Neural progenitor cell (in vitro differentiated cells): ENCODE measurements at regions not wholly inside any gene's neighbourhood (a gene's known extent, or its start where the extent isn't known, plus 50 kb on each side); places are given as distances from the start of the nearest gene placed in this dataset.
"Not testable (repeated sequence)": the region's sequence is repeated elsewhere in the genome, so short reads cannot be mapped to it uniquely, and the experiment has no call there.

Experiments
- DNase-seq: peaks from one replicate; pipeline ENCODE4 v3.0.0-alpha.2; 2016; ENCODE audit warnings: low spot score
- H2AFZ ChIP-seq: fragments of 200-600 bp; sonication (generic); replicated peaks from 2 replicates; pipeline ENCODE4 v1.6.1; 2016; ENCODE audit warnings: antibody characterized with exemption
- H3F3A ChIP-seq: fragments of 200-600 bp; sonication (generic); 2 replicates; pipeline ENCODE4 v1.6.1; 2016; ENCODE audit warnings: antibody characterized with exemption, low read depth
- H3K27ac ChIP-seq: fragments of 200-600 bp; sonication (generic); 2 replicates; pipeline ENCODE4 v1.5.1; 2016; ENCODE audit warnings: mild to moderate bottlenecking
- H3K27me3 ChIP-seq: fragments of 200-600 bp; sonication (generic); 2 replicates; pipeline ENCODE4 v1.6.1; 2016; ENCODE audit warnings: mild to moderate bottlenecking, moderate library complexity
- H3K36me3 ChIP-seq: fragments of 200-600 bp; sonication (generic); 2 replicates; pipeline ENCODE4 v1.5.1; 2016
- H3K4me1 ChIP-seq: fragments of 200-600 bp; sonication (generic); 2 replicates; pipeline ENCODE4 v1.6.1; 2016; ENCODE audit warnings: mixed run types
- H3K4me2 ChIP-seq: fragments of 200-600 bp; sonication (generic); 2 replicates; pipeline ENCODE4 v1.6.1; 2016
- H3K4me3 ChIP-seq: fragments of 200-600 bp; sonication (generic); 2 replicates; pipeline ENCODE4 v1.5.1; 2016
- H3K79me2 ChIP-seq: fragments of 200-600 bp; sonication (generic); 2 replicates; pipeline ENCODE4 v1.6.1; 2016; ENCODE audit warnings: low read depth
- H3K9ac ChIP-seq: fragments of 200-600 bp; sonication (generic); 2 replicates; pipeline ENCODE4 v1.6.1; 2016
- H3K9me3 ChIP-seq: fragments of 200-600 bp; sonication (generic); 2 replicates; pipeline ENCODE4 v1.5.1; 2016; ENCODE audit warnings: low read depth
- H4K20me1 ChIP-seq: fragments of 200-600 bp; sonication (generic); 2 replicates; pipeline ENCODE4 v1.6.1; 2016; ENCODE audit warnings: low read depth
- H3K27ac Mint-ChIP-seq: 3 replicates; pipeline ENCODE4 v1.8.0; 2021; ENCODE audit warnings: mixed read lengths
- H3K27me3 Mint-ChIP-seq: 2 replicates; pipeline ENCODE4 v1.8.0; 2022; ENCODE audit warnings: low read depth, mild to moderate bottlenecking, inconsistent platforms, moderate library complexity, mixed read lengths; ENCODE audit not compliant: insufficient read depth
- H3K36me3 Mint-ChIP-seq: 3 replicates; pipeline ENCODE4 v1.8.0; 2021; ENCODE audit warnings: mixed read lengths
- H3K4me1 Mint-ChIP-seq: 3 replicates; pipeline ENCODE4 v1.8.0; 2021; ENCODE audit warnings: mixed read lengths
- H3K4me3 Mint-ChIP-seq: 3 replicates; pipeline ENCODE4 v1.8.0; 2021; ENCODE audit warnings: mild to moderate bottlenecking, moderate library complexity, mixed read lengths
- H3K9me3 Mint-ChIP-seq: 3 replicates; pipeline ENCODE4 v1.8.0; 2020; ENCODE audit warnings: mixed read lengths
- EZH2 ChIP-seq: fragments of 200-600 bp; sonication (generic); IDR thresholded peaks from 2 replicates; pipeline ENCODE4 v1.6.1; 2017; ENCODE audit warnings: antibody characterized with exemption, mild to moderate bottlenecking, moderate library complexity
- EZH2phosphoT487 ChIP-seq: fragments of 200-600 bp; sonication (generic); IDR thresholded peaks from 2 replicates; pipeline ENCODE4 v1.6.1; 2017; ENCODE audit warnings: antibody characterized with exemption
- TF ChIP-seq, protein P1 (sequence below): fragments of 200-600 bp; sonication (generic); IDR thresholded peaks from 2 replicates; pipeline ENCODE4 v1.5.1; 2017; ENCODE audit warnings: antibody characterized with exemption, mild to moderate bottlenecking

DNA sequence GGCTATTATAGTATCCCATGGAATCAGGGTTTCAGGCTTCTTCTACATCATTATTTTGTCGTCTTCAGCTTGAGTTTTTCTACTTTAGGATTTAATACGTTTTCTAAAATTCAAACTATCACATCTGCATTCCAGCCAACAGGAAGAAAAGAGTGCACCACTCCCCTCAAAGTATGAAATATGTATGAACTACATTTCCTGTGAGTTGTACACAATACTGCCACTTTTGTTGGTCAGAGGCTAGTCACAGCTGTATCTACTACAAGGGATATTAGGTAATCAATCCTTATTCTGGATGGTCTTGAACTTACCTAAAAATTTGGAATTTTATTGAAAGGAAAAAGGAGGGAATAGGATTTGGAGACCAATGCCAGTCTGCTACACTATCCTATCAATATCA, 235.6 kb upstream of the TBX18 start:
- Mint-ChIP-seq H3K27me3 (peaks cover 6% of the 10 kb centered on the region), H3K4me3 (no peak overlapping the region), H3K9me3 (no peaks in the 10 kb centered on the region), H3K4me1 (no peaks in the 10 kb centered on the region), H3K27ac (no peak overlapping the region), H3K36me3 (no peaks in the 10 kb centered on the region)
- H3K4me3 ChIP-seq, result no peak overlapping the region
- no peak overlapping the region for H3K4me2 ChIP-seq
- no peaks in the 10 kb centered on the region for H3K4me1 ChIP-seq
- no peaks in the 10 kb centered on the region for H3F3A ChIP-seq
- no peaks in the 10 kb centered on the region for H3K79me2 ChIP-seq
- no peak for DNase-seq
- no peak overlapping the region for H3K27ac ChIP-seq
- H3K27me3 ChIP-seq, result no peaks in the 10 kb centered on the region
- no peaks in the 10 kb centered on the region for H3K9me3 ChIP-seq
- H2AFZ ChIP-seq, result no peak overlapping the region
- TF ChIP-seq EZH2, result no peak
- no peak for TF ChIP-seq EZH2phosphoT487
- TF ChIP-seq, protein P1, sequence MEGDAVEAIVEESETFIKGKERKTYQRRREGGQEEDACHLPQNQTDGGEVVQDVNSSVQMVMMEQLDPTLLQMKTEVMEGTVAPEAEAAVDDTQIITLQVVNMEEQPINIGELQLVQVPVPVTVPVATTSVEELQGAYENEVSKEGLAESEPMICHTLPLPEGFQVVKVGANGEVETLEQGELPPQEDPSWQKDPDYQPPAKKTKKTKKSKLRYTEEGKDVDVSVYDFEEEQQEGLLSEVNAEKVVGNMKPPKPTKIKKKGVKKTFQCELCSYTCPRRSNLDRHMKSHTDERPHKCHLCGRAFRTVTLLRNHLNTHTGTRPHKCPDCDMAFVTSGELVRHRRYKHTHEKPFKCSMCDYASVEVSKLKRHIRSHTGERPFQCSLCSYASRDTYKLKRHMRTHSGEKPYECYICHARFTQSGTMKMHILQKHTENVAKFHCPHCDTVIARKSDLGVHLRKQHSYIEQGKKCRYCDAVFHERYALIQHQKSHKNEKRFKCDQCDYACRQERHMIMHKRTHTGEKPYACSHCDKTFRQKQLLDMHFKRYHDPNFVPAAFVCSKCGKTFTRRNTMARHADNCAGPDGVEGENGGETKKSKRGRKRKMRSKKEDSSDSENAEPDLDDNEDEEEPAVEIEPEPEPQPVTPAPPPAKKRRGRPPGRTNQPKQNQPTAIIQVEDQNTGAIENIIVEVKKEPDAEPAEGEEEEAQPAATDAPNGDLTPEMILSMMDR, result no peak
- H4K20me1 ChIP-seq, result no peaks in the 10 kb centered on the region
- no peak overlapping the region for H3K9ac ChIP-seq
- H3K36me3 ChIP-seq, result no peaks in the 10 kb centered on the region

DNA sequence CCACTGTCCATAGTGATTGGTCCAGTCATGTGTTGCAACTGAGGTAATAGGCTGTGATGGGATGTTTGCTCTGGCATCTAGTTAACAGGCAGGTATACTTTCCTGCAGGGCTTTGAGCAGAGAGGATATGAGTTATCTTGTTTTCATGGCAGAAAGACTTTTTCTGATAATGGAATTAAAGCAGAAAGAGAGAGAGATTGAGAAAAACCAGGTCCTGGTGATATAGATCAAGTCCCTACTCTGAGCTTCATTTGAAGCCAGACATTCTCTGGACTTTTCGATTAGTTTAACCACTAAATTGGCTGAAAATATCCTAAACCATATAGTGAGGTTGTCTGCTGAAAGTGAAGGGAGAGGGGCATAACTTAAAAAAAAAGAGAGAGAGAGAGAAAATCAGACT, 233.8 kb upstream of the TBX18 start:
- Histone ChIP-seq H3K27ac (no peak overlapping the region), H3K9me3 (no peaks in the 10 kb centered on the region), H2AFZ (no peak overlapping the region), H3F3A (no peaks in the 10 kb centered on the region), H3K4me2 (no peak overlapping the region), H3K4me3 (no peak overlapping the region), H3K27me3 (no peaks in the 10 kb centered on the region), H4K20me1 (no peaks in the 10 kb centered on the region), H3K79me2 (no peaks in the 10 kb centered on the region), H3K36me3 (no peaks in the 10 kb centered on the region), H3K9ac (no peak overlapping the region), H3K4me1 (no peaks in the 10 kb centered on the region)
- Mint-ChIP-seq H3K36me3 (no peaks in the 10 kb centered on the region), H3K4me1 (no peaks in the 10 kb centered on the region), H3K9me3 (no peaks in the 10 kb centered on the region), H3K27ac (no peak overlapping the region), H3K4me3 (no peak overlapping the region), H3K27me3 (peaks cover 6% of the 10 kb centered on the region)
- TF ChIP-seq EZH2phosphoT487 (no peak), EZH2 (no peak)
- TF ChIP-seq, protein P1, result no peak
- no peak for DNase-seq

DNA sequence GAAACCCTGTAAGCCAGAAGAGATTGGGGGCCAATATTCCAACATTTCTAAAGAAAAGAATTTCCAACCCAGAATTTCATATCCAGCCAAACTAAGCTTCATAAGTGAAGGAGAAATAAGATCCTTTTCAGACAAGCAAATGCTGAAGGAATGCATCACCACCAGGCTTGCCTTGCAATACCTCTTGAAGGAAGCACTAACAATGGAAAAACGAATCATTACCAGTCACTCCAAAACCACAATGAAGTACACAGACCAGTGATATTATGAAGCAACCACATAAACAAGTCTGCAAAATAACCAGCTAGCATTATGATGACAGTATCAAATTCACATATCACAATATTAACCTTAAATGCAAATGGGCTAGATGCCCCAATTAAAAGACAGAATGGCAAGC, 224.4 kb upstream of the TBX18 start:
- not testable (repeated sequence) for H3K36me3 Mint-ChIP-seq, H3K79me2 ChIP-seq, H3K9me3 Mint-ChIP-seq, H3K27me3 Mint-ChIP-seq, H3K27ac ChIP-seq, H4K20me1 ChIP-seq, H3K4me3 Mint-ChIP-seq, H3F3A ChIP-seq, H3K27ac Mint-ChIP-seq, DNase-seq, H3K9ac ChIP-seq, H3K4me1 ChIP-seq, H3K27me3 ChIP-seq, H3K4me2 ChIP-seq, H2AFZ ChIP-seq, H3K9me3 ChIP-seq, H3K4me3 ChIP-seq, H3K36me3 ChIP-seq, H3K4me1 Mint-ChIP-seq

DNA sequence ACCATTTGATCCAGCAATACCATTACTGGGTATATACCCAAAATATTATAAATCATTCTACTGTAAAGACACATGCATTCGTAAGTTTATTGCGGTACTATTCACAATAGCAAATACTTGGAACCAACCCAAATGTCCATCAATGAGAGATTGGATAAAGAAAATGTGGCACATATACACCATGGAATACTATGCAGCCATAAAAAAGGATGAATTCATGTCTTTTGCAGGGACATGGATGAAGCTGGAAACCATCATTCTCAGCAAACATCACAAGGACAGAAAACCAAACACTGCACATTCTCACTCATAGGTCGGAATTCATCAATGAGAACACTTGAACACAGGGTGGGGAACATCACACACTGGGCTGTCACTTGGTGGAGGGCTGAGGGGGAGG, 221.1 kb upstream of the TBX18 start:
- H3K27ac Mint-ChIP-seq, H3K27me3 ChIP-seq, H3K9me3 Mint-ChIP-seq, H3K4me2 ChIP-seq, H3K4me1 Mint-ChIP-seq, H3K27ac ChIP-seq, H3K36me3 Mint-ChIP-seq, H3K36me3 ChIP-seq, H3K4me3 ChIP-seq, H3K9me3 ChIP-seq, H3K4me1 ChIP-seq, H3F3A ChIP-seq, H3K9ac ChIP-seq, H4K20me1 ChIP-seq, H3K27me3 Mint-ChIP-seq, H3K79me2 ChIP-seq, H3K4me3 Mint-ChIP-seq, H2AFZ ChIP-seq, DNase-seq: not testable (repeated sequence)
